GM21723 (cell line): ENCODE measurements at regions not wholly inside any gene's neighbourhood (a gene's known extent, or its start where the extent isn't known, plus 50 kb on each side); places are given as distances from the start of the nearest gene placed in this dataset.

ENCODE experiments used
- ATAC-seq: cut with Tn5 transposase; IDR thresholded peaks from one replicate; pipeline ENCODE4 v1.9.1; 2021; ENCODE audit warnings: mild to moderate bottlenecking, moderate library complexity; ENCODE audit not compliant: unreplicated experiment

- ATAC-seq, result no peak
These were observed 345.2 kb upstream of the PMFBP1 start for GRCh38 chr16:72517154-72517553.

GRCh38 chr16:72511171-72511570, 339.2 kb upstream of the PMFBP1 start:
- ATAC-seq, result no peak

- no peak for ATAC-seq
These were observed 336.2 kb upstream of the PMFBP1 start for GRCh38 chr16:72508191-72508590.

- ATAC-seq, result no peak
These were observed 330.6 kb upstream of the PMFBP1 start for GRCh38 chr16:72502594-72503005.

- peak; percentile 89 for ATAC-seq
These were observed 330.0 kb upstream of the PMFBP1 start for GRCh38 chr16:72501739-72502593.

- no peak for ATAC-seq
These were observed 328.6 kb upstream of the PMFBP1 start for GRCh38 chr16:72500545-72500944.

- no peak for ATAC-seq
These were observed 321.9 kb upstream of the PMFBP1 start for GRCh38 chr16:72493716-72494415.

- ATAC-seq, result no peak
These were observed 315.3 kb upstream of the PMFBP1 start for GRCh38 chr16:72487283-72487682.

- ATAC-seq, result peak; percentile 78
These were observed 310.7 kb upstream of the PMFBP1 start for GRCh38 chr16:72482695-72483094.

GRCh38 chr16:72481419-72481818, 309.5 kb upstream of the PMFBP1 start:
- no peak for ATAC-seq

GRCh38 chr16:72480911-72481310, 309.0 kb upstream of the PMFBP1 start:
- no peak for ATAC-seq

- no peak for ATAC-seq
These were observed 303.7 kb upstream of the PMFBP1 start for GRCh38 chr16:72475688-72476087.

- ATAC-seq, result no peak
These were observed 302.7 kb upstream of the PMFBP1 start for GRCh38 chr16:72474501-72475123.

GRCh38 chr16:72473631-72474030, 301.7 kb upstream of the PMFBP1 start:
- no peak for ATAC-seq

GRCh38 chr16:72471317-72471924, 299.5 kb upstream of the PMFBP1 start:
- ATAC-seq, result no peak

GRCh38 chr16:72470541-72470940, 298.6 kb upstream of the PMFBP1 start:
- ATAC-seq, result no peak

- no peak for ATAC-seq
These were observed 298.0 kb upstream of the PMFBP1 start for GRCh38 chr16:72469932-72470331.

GRCh38 chr16:72468582-72468981, 296.6 kb upstream of the PMFBP1 start:
- ATAC-seq, result no peak

- no peak for ATAC-seq
These were observed 295.3 kb upstream of the PMFBP1 start for GRCh38 chr16:72467157-72467759.

- ATAC-seq, result no peak
These were observed 292.8 kb upstream of the PMFBP1 start for GRCh38 chr16:72464597-72465368.
